ENCODE measurements at regions not wholly inside any gene's neighbourhood (a gene's known extent, or its start where the extent isn't known, plus 50 kb on each side); places are given as distances from the start of the nearest gene placed in this dataset.

DNA sequence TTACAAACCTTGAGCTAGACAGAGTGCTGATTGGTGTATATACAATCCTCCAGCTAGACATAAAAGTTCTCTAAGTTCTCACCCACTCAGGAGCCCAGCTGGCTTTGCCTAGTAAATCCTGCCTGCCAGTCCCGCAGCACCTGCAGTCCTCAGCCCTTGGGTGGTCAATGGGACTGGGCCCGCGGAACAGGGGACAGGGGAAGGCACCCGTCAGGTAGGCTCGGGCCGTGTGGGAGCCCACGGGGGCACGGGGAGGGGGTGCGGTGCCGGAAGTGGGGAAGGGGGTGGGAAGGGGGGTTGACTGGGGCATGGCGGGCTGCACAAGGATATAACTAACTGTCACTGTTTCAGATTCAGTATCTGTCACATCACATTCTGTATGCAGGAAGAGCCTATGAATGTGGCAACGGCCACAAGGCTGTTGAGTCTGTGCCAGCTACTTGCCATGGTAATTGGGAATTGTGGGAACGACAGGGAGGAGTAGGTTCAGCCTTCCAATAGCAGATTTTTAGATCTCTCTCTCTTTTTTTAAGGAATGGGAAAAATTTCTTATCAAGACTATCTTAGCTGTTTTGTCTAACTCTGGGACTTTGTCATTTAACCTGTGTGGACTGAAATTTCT is 205.1 kb upstream of the PLPP4 start:
- FAIRE-seq (no peak), DNase-seq (ENCODE audit: extremely low read depth in 1 of 4, low spot score in 3 of 4) (no peak), ATAC-seq (no peak)
- Histone ChIP-seq H3K4me2 (ENCODE audit: insufficient read depth, low read length) (no peak overlapping the region), H2AFZ (ENCODE audit: low read depth, low read length) (no peak overlapping the region), H3K4me3 (no peak overlapping the region), H3K9me3 (replicated peaks; ENCODE audit: control insufficient read depth, insufficient read depth, low read depth, low read length) (no peaks in the 10 kb centered on the region), H3K36me3 (ENCODE audit: control insufficient read depth, insufficient read depth, low read length) (no peaks in the 10 kb centered on the region), H3K9ac (ENCODE audit: insufficient read depth in 1 of 2, low read depth in 2 of 2, low read length in 2 of 2) (no peak overlapping the region), H3K9me1 (ENCODE audit: control insufficient read depth, insufficient read depth, low read length) (no peaks in the 10 kb centered on the region), H3K27ac (ENCODE audit: extremely low read depth, low read depth, low read length) (no peak overlapping the region), H3K4me1 (replicated peaks in 1 of 2; ENCODE audit: control insufficient read depth in 2 of 2, insufficient read depth in 2 of 2, low read length in 2 of 2) (no peaks in the 10 kb centered on the region), H4K20me1 (replicated peaks; ENCODE audit: control insufficient read depth, insufficient read depth, low read length) (no peaks in the 10 kb centered on the region), H3K79me2 (ENCODE audit: control insufficient read depth, insufficient read depth, low read length) (no peaks in the 10 kb centered on the region), H3K27me3 (ENCODE audit: control insufficient read depth in 2 of 2, insufficient read depth in 2 of 2, low read length in 2 of 2) (no peaks in the 10 kb centered on the region; a peak in 1 of 5 replicates)
- WGBS (ENCODE audit: insufficient coverage, low coverage, missing lambda C conversion rate) = 0% methylated on average over 5 of the region's 13 CpGs
- ChIA-PET POLR2A (no interaction called here), CTCF (ENCODE audit: low intra/inter-chr PET ratio) (no interaction called here)
- intact Hi-C loops (cut with micrococcal nuclease) (no loop called here), in situ Hi-C loops (cut with MboI) (no loop called here)
- no TSS peak for BruUV-seq (replicated peaks)
- no peak for TF ChIP-seq FOXK1 (CRISPR knock-in tag; IDR thresholded peaks at IDR 0.05; ENCODE audit: borderline replicate concordance)
- no peak for TF ChIP-seq CC2D1A (IDR thresholded peaks at IDR 0.05)
- no peak for TF ChIP-seq DACH1 (IDR thresholded peaks at IDR 0.05; ENCODE audit: partially characterized antibody)
- TF ChIP-seq, protein P1, sequence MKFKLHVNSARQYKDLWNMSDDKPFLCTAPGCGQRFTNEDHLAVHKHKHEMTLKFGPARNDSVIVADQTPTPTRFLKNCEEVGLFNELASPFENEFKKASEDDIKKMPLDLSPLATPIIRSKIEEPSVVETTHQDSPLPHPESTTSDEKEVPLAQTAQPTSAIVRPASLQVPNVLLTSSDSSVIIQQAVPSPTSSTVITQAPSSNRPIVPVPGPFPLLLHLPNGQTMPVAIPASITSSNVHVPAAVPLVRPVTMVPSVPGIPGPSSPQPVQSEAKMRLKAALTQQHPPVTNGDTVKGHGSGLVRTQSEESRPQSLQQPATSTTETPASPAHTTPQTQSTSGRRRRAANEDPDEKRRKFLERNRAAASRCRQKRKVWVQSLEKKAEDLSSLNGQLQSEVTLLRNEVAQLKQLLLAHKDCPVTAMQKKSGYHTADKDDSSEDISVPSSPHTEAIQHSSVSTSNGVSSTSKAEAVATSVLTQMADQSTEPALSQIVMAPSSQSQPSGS (CRISPR knock-in tag; IDR thresholded peaks at IDR 0.05) = no peak
- TF ChIP-seq KDM1A (IDR thresholded peaks at IDR 0.05) = no peak
- TF ChIP-seq, protein P2, sequence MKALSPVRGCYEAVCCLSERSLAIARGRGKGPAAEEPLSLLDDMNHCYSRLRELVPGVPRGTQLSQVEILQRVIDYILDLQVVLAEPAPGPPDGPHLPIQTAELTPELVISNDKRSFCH (CRISPR knock-in tag; IDR thresholded peaks at IDR 0.05) = no peak
- TF ChIP-seq, protein P2 (tag; IDR thresholded peaks at IDR 0.05) = no peak
- no peak for TF ChIP-seq TAF7 (tag; IDR thresholded peaks at IDR 0.05)
- no peak for TF ChIP-seq MYC (IDR thresholded peaks at IDR 0.05; ENCODE audit: low read depth, low read length)
- TF ChIP-seq MYC (CRISPR knock-in tag; IDR thresholded peaks at IDR 0.05; ENCODE audit: borderline replicate concordance, low read depth) = no peak
- TF ChIP-seq KLF13 (tag; IDR thresholded peaks at IDR 0.05; ENCODE audit: borderline replicate concordance, low read depth) = no peak
- TF ChIP-seq ZNF655 (CRISPR knock-in tag; IDR thresholded peaks at IDR 0.05) = no peak
- TF ChIP-seq HNRNPUL1 (IDR thresholded peaks at IDR 0.05; ENCODE audit: low read length) = no peak
- no peak for TF ChIP-seq DIDO1 (tag; IDR thresholded peaks at IDR 0.05; ENCODE audit: low read depth)
- no peak for TF ChIP-seq NUFIP1 (IDR thresholded peaks at IDR 0.05; ENCODE audit: partially characterized antibody)
- TF ChIP-seq AFF4 (CRISPR knock-in tag; IDR thresholded peaks at IDR 0.05) = no peak
- no peak for TF ChIP-seq ZFX (CRISPR knock-in tag; IDR thresholded peaks at IDR 0.05)
